ENCODE measurements at regions not wholly inside any gene's neighbourhood (a gene's known extent, or its start where the extent isn't known, plus 50 kb on each side); places are given as distances from the start of the nearest gene placed in this dataset.
A peak's percentile ranks its signal among the peaks of the same experiment; 100 is the strongest.
"Not testable (repeated sequence)": the region's sequence is repeated elsewhere in the genome, so short reads cannot be mapped to it uniquely, and the experiment has no call there.

GRCh38 chr14:34081576-34082136 lies 130.8 kb upstream of the EGLN3 start:
- DNase-seq, result peak; percentile 56

DNA sequence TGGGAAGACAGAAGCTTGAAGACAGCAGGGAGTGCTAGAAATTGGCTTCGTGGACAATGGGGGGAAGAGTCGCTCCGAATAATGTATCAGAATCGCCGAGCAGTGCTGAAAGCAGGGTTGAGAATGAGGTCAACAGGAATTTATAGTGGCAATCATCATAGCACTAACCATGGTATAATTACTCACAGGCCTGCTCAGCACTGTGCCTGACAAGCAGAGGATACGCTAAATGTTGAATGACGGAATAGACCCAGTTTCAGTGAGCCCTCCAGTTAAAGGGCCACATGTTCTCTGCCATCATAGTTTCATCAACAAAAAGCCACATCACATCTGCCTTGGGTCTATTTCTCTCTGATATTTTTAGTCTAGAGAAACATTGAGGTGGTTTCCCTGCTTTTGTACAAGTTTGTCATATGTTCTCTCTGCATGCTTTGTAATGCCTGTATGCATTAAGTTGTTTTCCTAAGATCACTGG lies 130.3 kb upstream of the EGLN3 start:
- DNase-seq, result peak; percentile 56

GRCh38 chr14:34079643-34080042 lies 128.8 kb upstream of the EGLN3 start:
- DNase-seq, result not testable (repeated sequence)

DNA sequence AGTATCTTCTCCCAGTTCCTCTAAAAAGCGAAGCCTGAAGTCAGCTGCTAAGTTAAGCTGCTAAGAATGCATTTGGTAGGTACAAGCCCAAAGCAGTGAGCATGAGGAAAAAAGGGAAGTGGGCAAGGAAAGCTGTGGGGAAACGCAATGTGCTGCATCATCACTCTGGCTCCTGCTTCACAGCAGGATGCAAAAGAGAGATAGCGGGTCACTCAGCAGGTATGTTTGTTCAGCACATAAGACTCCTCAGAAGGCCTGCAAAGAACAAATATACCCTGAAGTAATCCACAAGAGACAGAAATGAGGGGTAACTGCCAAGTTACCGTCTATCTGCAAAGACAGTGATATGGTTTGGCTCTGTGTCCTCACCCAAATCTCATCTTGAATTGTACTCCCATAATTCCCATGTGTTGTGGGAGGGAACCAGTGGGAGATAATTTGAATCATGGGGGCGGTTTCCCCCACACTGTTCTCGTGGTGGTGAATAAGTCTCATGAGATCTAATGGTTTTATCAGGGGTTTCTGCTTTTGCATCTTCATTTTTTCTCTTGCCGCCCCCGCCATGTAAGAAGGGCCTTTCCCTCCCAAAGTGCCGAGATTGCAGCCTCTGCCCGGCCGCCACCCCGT lies 127.4 kb upstream of the EGLN3 start:
- no peak for DNase-seq

- DNase-seq, result no peak
Observed at GRCh38 chr14:34075826-34076225, 125.0 kb upstream of the EGLN3 start.

- no peak for DNase-seq
Observed at GRCh38 chr14:34075042-34075744, 124.3 kb upstream of the EGLN3 start.

- no peak for DNase-seq
Observed at GRCh38 chr14:34072921-34073320, 122.0 kb upstream of the EGLN3 start.

DNA sequence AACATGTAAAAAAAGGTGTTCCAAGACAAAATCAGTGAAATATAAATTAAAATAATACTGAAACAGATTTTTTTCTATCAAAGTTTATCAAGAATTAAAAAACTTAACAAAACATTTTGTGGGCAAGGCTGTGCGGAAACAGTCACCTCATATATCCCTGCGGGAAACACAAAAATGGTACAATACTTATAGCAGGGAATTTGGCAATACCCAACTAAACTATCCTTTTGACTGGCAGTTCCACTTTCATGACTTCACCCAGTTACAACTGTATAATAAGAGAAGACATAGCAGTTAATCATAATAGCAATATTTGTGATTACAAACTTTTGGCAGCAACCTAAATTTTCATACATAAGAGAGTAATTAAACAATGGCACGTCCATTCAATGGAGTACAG lies 121.5 kb upstream of the EGLN3 start:
- no peak for DNase-seq

GRCh38 chr14:34070917-34071407 lies 120.1 kb upstream of the EGLN3 start:
- no peak for DNase-seq

DNA sequence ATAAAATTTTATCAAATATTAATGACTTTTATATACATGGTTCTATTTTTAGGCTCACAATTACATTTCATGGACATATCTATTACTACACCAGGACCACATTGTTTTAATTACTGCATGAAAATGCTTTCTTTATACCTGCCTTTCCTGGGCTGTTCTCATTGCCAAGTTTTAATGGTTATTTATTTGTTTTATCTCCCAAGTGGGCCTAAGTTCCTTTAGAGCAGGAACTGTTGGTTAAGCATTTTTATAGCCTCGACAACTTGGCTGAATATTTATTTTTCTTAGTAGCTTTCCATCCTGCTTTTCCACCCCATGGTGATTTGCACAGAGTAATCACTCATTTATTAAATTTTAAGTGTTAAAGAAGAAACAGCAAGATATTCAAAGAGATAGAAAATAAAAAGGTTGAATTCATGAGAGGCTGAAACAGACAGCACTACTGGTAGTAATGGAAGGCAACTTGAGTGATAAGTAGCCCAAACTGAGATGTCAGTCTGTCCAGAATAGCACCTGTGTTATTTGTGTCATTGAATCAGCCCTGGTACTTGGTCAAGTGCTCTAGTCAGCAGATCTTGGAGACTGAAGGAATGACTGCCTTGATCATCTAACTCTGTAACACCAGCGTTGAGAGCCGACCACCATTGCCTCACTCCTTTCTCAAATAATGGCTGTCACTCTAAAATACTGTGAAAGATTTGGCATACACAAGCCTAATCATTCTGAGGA lies 119.1 kb upstream of the EGLN3 start:
- DNase-seq, result no peak

DNA sequence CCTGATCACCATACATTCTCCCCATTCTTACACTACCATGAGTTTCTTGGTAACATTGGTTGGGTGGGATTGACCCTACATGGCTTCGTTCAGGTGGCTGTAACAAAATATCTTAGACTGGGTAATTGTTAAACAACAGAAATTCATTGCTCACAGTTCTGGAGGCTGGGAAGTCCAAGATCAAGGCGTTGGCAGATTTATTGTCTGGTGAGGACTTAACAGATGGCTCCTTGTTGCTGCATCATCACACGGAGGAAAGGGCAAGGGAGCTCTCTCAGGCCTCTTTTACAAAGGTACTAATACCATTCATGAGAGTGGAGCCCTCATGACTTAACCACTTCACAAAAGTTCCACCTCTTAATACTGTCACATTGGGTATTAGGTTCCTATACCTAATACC lies 116.7 kb upstream of the EGLN3 start:
- DNase-seq, result no peak

GRCh38 chr14:34065690-34066391 lies 115.0 kb upstream of the EGLN3 start:
- no peak for DNase-seq

- DNase-seq, result no peak
Observed at GRCh38 chr14:34065236-34065635, 114.4 kb upstream of the EGLN3 start.

GRCh38 chr14:34064349-34064748 lies 113.5 kb upstream of the EGLN3 start:
- no peak for DNase-seq

- DNase-seq, result no peak
Observed at GRCh38 chr14:34063470-34064164, 112.7 kb upstream of the EGLN3 start.

- no peak for DNase-seq
Observed at GRCh38 chr14:34063042-34063441, 112.2 kb upstream of the EGLN3 start.

DNA sequence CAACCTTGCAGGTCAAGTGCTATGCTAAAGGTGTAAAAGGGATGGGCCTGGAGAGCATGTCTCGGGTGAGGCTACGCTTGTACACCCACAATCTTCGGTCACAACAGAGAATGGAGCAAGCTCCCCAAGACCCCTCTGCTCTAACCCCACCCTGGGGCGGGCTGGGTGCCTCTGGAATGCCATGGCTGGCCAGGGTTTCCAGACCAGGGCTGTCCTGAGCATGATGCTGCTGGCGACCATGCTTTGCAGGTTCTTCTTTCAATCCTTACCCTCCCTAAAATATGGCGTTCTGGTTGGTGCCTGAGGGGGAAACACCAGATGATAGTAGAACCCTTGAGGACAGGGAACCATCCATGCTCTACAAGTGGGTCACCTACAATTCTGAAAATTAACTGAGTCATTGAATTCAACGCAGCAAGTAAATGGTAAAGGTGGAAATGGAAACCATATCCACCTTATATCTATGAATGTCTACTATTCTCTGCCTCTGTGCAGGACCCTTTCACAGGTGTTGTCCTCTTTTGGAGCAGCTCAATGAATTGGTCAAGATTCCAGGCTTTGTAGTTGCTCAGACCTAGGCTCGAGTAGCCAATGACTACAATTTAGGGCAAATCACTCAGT lies 111.6 kb upstream of the EGLN3 start:
- no peak for DNase-seq

- no peak for DNase-seq
Observed at GRCh38 chr14:34060651-34060999, 109.8 kb upstream of the EGLN3 start.

DNA sequence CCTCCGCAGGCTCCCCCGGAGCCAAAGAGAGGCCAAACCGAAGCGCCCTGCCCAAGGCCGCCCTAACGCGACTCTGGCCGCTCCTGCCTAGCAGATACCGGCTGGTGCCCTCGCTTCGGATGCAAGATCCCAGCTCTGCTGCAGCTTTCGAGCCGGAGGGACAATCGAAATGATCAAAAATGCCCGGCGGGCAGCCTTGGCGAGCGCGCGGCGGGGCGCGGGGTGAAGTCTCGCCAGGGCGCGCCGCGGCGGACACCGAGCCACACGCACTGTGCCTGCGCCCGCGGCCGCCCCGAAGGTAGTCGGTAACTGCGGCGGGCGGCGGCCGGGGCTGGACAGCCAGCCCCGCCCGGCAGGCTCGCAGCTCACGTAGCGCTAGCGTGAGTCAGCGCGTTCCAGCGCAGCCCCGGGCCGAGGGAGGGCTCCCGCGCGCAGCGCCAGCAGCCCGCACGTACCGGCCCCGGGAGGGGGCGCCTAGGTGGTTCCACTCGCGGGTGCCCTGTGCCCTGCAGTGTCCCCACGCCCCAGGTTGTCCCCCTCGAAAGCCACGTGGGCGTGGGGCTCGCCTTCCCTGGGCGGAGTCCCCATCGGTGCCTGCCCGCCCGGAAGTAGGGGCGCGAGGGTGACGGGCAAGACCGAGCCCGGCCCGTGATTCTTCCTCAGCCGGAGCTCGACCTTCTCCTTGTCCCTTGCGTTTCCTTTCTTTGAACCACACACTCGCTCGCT lies 109.2 kb upstream of the EGLN3 start:
- peak; percentile 34 for DNase-seq

DNA sequence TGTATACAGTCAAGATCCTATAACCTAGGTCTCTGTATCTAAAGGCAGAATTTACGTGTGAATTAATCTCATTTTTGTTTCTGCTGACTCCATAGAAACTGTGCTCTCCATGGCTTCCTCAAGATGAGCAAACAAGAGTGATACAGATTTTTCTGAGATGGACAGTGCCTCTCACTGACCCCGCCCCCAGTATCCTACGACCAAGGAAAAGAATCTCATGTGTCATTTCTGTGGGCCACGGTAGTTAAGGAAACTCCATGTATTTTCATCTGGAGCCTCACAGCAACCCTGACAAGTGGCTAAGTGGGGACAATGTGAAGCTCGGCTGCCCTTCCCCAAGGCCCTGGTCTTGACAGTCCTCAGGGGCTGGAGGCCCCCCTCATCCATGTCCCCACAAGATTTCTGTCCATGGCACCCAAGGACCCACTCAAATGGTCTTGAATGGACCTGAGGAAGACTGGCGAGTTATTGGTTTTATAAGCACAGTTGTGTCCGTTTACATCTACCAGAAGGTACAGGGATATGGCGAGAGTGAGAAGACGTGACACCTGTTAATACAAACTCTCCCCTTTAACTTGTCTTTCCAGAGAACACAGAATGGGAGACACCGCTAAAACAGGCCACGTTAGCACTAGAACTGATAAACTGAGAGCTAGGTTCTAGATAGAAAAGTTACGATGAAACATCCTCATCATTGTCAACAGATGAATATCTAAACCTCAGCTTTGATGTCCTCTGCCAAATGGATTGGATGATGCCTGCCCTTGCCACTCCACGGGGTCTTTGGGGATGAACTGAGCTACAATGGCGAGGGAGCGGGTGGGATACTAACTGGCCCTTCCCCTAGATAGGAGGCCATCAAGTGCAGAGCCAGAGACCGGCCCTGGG lies 108.4 kb upstream of the EGLN3 start:
- DNase-seq, result no peak
